ENCODE measurements at regions not wholly inside any gene's neighbourhood (a gene's known extent, or its start where the extent isn't known, plus 50 kb on each side); places are given as distances from the start of the nearest gene placed in this dataset.

- H3K4me1 ChIP-seq = no peaks in the 10 kb centered on the region
- no peak overlapping the region for H3K27ac ChIP-seq (replicated peaks in 1 of 4)
- no peaks in the 10 kb centered on the region for H3K36me3 ChIP-seq
- no peak overlapping the region for H3K4me3 ChIP-seq
- no peaks in the 10 kb centered on the region for H3K9me3 ChIP-seq
- H3K27me3 ChIP-seq = no peaks in the 10 kb centered on the region
- intact Hi-C loops (cut with DNase I) = no loop called here
- TF ChIP-seq POLR2AphosphoS5 (IDR thresholded peaks at IDR 0.05) (no peak), POLR2A (IDR thresholded peaks at IDR 0.05; ENCODE audit: low read depth) (no peak)
- TF ChIP-seq, protein P1, sequence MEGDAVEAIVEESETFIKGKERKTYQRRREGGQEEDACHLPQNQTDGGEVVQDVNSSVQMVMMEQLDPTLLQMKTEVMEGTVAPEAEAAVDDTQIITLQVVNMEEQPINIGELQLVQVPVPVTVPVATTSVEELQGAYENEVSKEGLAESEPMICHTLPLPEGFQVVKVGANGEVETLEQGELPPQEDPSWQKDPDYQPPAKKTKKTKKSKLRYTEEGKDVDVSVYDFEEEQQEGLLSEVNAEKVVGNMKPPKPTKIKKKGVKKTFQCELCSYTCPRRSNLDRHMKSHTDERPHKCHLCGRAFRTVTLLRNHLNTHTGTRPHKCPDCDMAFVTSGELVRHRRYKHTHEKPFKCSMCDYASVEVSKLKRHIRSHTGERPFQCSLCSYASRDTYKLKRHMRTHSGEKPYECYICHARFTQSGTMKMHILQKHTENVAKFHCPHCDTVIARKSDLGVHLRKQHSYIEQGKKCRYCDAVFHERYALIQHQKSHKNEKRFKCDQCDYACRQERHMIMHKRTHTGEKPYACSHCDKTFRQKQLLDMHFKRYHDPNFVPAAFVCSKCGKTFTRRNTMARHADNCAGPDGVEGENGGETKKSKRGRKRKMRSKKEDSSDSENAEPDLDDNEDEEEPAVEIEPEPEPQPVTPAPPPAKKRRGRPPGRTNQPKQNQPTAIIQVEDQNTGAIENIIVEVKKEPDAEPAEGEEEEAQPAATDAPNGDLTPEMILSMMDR (IDR thresholded peaks at IDR 0.05) = no peak
- DNase-seq (ENCODE audit: extremely low spot score) = no peak
- 93% methylated on average over 5 of the region's 5 CpGs for WGBS
Observed at GRCh38 chr6:113127786-113128419, 729.2 kb upstream of the MARCKS start.

DNA sequence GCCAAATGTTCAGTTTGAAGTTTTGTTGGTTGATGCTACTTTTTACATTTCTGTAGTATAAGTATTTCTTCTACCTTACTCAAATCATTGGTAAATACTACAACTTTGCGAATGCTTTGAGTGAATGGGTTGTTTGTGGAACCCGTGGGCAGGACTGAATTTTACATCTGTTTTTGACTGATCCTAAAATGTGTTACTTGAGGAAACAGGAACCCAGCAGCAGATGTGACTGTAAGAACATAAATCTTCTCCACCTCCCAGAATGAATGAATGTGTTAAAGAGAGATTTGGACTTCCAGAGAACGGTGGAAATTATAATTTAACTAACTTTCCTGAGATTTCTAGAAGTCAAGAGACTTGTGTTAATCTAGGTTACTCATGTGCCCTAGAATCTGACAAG lies 728.5 kb upstream of the MARCKS start:
- intact Hi-C loops (cut with DNase I) = no loop called here
- DNase-seq (ENCODE audit: extremely low spot score) = no peak
- Histone ChIP-seq H3K27me3 (no peaks in the 10 kb centered on the region), H3K4me3 (no peak overlapping the region), H3K27ac (replicated peaks in 1 of 4) (no peak overlapping the region), H3K9me3 (no peaks in the 10 kb centered on the region), H3K4me1 (no peaks in the 10 kb centered on the region), H3K36me3 (no peaks in the 10 kb centered on the region)
- TF ChIP-seq POLR2A (IDR thresholded peaks at IDR 0.05; ENCODE audit: low read depth) (no peak), EP300 (IDR thresholded peaks at IDR 0.05) (no peak), POLR2AphosphoS5 (IDR thresholded peaks at IDR 0.05) (no peak)
- TF ChIP-seq, protein P1 (IDR thresholded peaks at IDR 0.05) = no peak
- 81% methylated on average over 3 of the region's 3 CpGs for WGBS

GRCh38 chr6:113129991-113130390 lies 727.2 kb upstream of the MARCKS start:
- Histone ChIP-seq H3K36me3 (no peaks in the 10 kb centered on the region), H3K4me1 (no peaks in the 10 kb centered on the region), H3K27me3 (no peaks in the 10 kb centered on the region), H3K27ac (replicated peaks in 1 of 4) (no peak overlapping the region), H3K9me3 (no peaks in the 10 kb centered on the region), H3K4me3 (no peak overlapping the region)
- intact Hi-C loops (cut with DNase I) = no loop called here
- 81% methylated on average over 2 of the region's 2 CpGs for WGBS
- no peak for DNase-seq (ENCODE audit: extremely low spot score)
- TF ChIP-seq POLR2A (IDR thresholded peaks at IDR 0.05; ENCODE audit: low read depth) = no peak
- TF ChIP-seq, protein P1 (IDR thresholded peaks at IDR 0.05) = no peak
- TF ChIP-seq POLR2AphosphoS5 (IDR thresholded peaks at IDR 0.05) = no peak
- TF ChIP-seq EP300 (IDR thresholded peaks at IDR 0.05) = no peak

DNA sequence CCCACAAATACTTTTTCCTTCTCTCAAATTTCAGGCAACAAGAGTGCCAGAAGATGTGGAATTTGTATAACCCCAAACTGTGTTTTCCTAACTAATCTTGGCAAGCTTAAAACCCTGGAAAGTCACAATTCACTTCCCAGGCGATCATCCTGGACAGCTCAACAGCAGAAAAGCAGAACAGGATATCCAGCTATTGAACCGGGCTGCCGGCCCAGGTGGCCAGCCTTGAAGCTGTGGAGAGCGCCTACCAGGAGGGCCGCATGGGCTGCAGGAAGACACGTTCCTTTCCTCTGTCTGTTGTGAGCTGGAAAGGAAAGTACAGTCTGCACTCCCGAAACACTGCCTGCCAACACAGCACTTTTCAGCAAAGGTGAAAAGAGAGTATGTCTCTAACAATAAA lies 719.7 kb upstream of the MARCKS start:
- H3K36me3 ChIP-seq = no peaks in the 10 kb centered on the region
- no peak overlapping the region for H3K4me3 ChIP-seq
- H3K9me3 ChIP-seq = no peaks in the 10 kb centered on the region
- DNase-seq (ENCODE audit: extremely low spot score) = no peak
- H3K27ac ChIP-seq (replicated peaks in 1 of 4) = no peak overlapping the region
- WGBS = 30% methylated on average over 7 of the region's 7 CpGs
- intact Hi-C loops (cut with DNase I) = no loop called here
- no peak for TF ChIP-seq EP300 (IDR thresholded peaks at IDR 0.05)
- TF ChIP-seq, protein P1 (IDR thresholded peaks at IDR 0.05) = no peak
- no peak for TF ChIP-seq POLR2A (IDR thresholded peaks at IDR 0.05; ENCODE audit: low read depth)
- TF ChIP-seq POLR2AphosphoS5 (IDR thresholded peaks at IDR 0.05) = no peak
- no peaks in the 10 kb centered on the region for H3K27me3 ChIP-seq
- H3K4me1 ChIP-seq = peaks cover 0 to 3% (median 1%) of the 10 kb centered on the region in 4 donors

DNA sequence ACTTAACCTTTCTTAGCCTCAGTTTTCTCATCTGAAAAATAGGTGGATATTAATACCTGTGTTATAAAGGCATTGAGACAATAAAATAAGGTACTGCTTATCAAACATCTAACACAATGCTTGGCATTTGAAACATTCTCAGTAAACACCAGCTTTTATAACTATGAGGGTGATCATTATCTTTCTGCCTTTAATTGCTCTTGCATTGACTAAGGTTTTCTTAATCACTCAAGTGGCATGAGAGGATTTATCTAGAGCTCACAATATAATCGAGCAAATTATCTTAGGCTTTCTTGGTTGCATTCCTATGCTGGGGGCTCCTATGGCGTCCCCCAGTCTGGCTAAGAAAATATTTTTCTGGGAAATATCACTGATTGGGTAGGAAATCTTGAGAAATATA lies 716.4 kb upstream of the MARCKS start:
- 88% methylated on average over 2 of the region's 2 CpGs for WGBS
- Histone ChIP-seq H3K4me1 (peaks cover 0 to 3% (median 1%) of the 10 kb centered on the region in 4 donors), H3K9me3 (no peaks in the 10 kb centered on the region), H3K27me3 (no peaks in the 10 kb centered on the region), H3K27ac (replicated peaks in 1 of 4) (no peak overlapping the region), H3K36me3 (no peaks in the 10 kb centered on the region), H3K4me3 (no peak overlapping the region)
- no peak for DNase-seq (ENCODE audit: extremely low spot score)
- intact Hi-C loops (cut with DNase I) = no loop called here
- no peak for TF ChIP-seq POLR2A (IDR thresholded peaks at IDR 0.05; ENCODE audit: low read depth)
- TF ChIP-seq EP300 (IDR thresholded peaks at IDR 0.05) = no peak
- TF ChIP-seq POLR2AphosphoS5 (IDR thresholded peaks at IDR 0.05) = no peak
- TF ChIP-seq, protein P1 (IDR thresholded peaks at IDR 0.05) = no peak
